ENCODE measurements at regions not wholly inside any gene's neighbourhood (a gene's known extent, or its start where the extent isn't known, plus 50 kb on each side); places are given as distances from the start of the nearest gene placed in this dataset.

GRCh38 chr20:24166123-24166381 is 177.5 kb upstream of the GGTLC1 start:
- H3K36me3 ChIP-seq: no peaks in the 10 kb centered on the region
- TF ChIP-seq POLR2A (IDR thresholded peaks at IDR 0.05) (no peak), CTCF (IDR thresholded peaks at IDR 0.05) (no peak)
- ATAC-seq (no peak), DNase-seq (no peak)
- H3K27me3 ChIP-seq: peaks cover 0 to 6% (median 0%) of the 10 kb centered on the region in 9 donors
- peaks cover 0 to under 1% (median 0%) of the 10 kb centered on the region in 12 donors for H3K4me1 ChIP-seq
- H3K27ac ChIP-seq: no peak overlapping the region
- intact Hi-C loops (cut with DNase I): loop anchor here in 2 of 10 donors (10.0 kb wide), 2 partner anchors 619 to 899 kb away; no protein-coding TSS in a partner anchor
- WGBS, 4 donors: 33 to 51% (median 49%) methylated on average over 4 of the region's 4 CpGs
- H3K4me3 ChIP-seq: no peak overlapping the region
- H3K9me3 ChIP-seq: peaks cover 0 to 4% (median 0%) of the 10 kb centered on the region in 12 donors

- Histone ChIP-seq H3K4me3 (no peak overlapping the region), H3K4me1 (peaks cover 0 to 5% (median 0%) of the 10 kb centered on the region in 12 donors), H3K27me3 (peaks cover 0 to 6% (median 0%) of the 10 kb centered on the region in 9 donors), H3K36me3 (no peaks in the 10 kb centered on the region), H3K9me3 (peaks cover 0 to 4% (median 0%) of the 10 kb centered on the region in 12 donors), H3K27ac (no peak overlapping the region)
- no peak for TF ChIP-seq POLR2A (IDR thresholded peaks at IDR 0.05)
- TF ChIP-seq CTCF (IDR thresholded peaks at IDR 0.05): no peak
- intact Hi-C loops (cut with DNase I): loop anchor here in 2 of 10 donors (10.0 kb wide), 2 partner anchors 619 to 899 kb away; no protein-coding TSS in a partner anchor
- 47 to 70% (median 55%) methylated on average over 6 of the region's 6 CpGs for WGBS, 4 donors
- ATAC-seq (no peak), DNase-seq (no peak)
Observed at GRCh38 chr20:24165301-24166122, 176.9 kb upstream of the GGTLC1 start.

- no peaks in the 10 kb centered on the region for H3K27me3 ChIP-seq
- TF ChIP-seq CTCF (IDR thresholded peaks at IDR 0.05) (peak in 9 of 12 donors; percentile 17 to 40 (median 32)), POLR2A (IDR thresholded peaks at IDR 0.05) (no peak)
- ATAC-seq (no peak), DNase-seq (no peak)
- H3K36me3 ChIP-seq: no peaks in the 10 kb centered on the region
- WGBS, 4 donors: 38 to 43% (median 39%) methylated on average over 5 of the region's 5 CpGs
- H3K4me3 ChIP-seq: no peak overlapping the region
- peaks cover 0 to 5% (median 0%) of the 10 kb centered on the region in 12 donors for H3K4me1 ChIP-seq
- intact Hi-C loops (cut with DNase I): loop anchor here in 6 of 10 donors (5.0 to 10.0 kb wide), 4 partner anchors 618 to 900 kb away; no protein-coding TSS in a partner anchor
- peaks cover 0 to 4% (median 0%) of the 10 kb centered on the region in 12 donors for H3K9me3 ChIP-seq
- no peak overlapping the region for H3K27ac ChIP-seq
Observed at GRCh38 chr20:24164360-24164759, 175.8 kb upstream of the GGTLC1 start.

- intact Hi-C loops (cut with DNase I): loop anchor here in 6 of 10 donors (5.0 to 10.0 kb wide), 4 partner anchors 619 to 901 kb away; no protein-coding TSS in a partner anchor
- 73 to 81% (median 76%) methylated on average over 2 of the region's 2 CpGs for WGBS, 4 donors
- Histone ChIP-seq H3K9me3 (peaks cover 0 to 4% (median 0%) of the 10 kb centered on the region in 12 donors), H3K4me1 (peaks cover 0 to 5% (median 0%) of the 10 kb centered on the region in 12 donors), H3K4me3 (no peak overlapping the region), H3K27ac (no peak overlapping the region), H3K27me3 (no peaks in the 10 kb centered on the region), H3K36me3 (no peaks in the 10 kb centered on the region)
- DNase-seq: no peak
- TF ChIP-seq POLR2A (IDR thresholded peaks at IDR 0.05) (no peak), CTCF (IDR thresholded peaks at IDR 0.05) (no peak)
- no peak for ATAC-seq
Observed at GRCh38 chr20:24163506-24163905, 174.9 kb upstream of the GGTLC1 start.

Data from heart left ventricle (tissue), 16 donors.